ENCODE measurements at regions not wholly inside any gene's neighbourhood (a gene's known extent, or its start where the extent isn't known, plus 50 kb on each side); places are given as distances from the start of the nearest gene placed in this dataset.

GRCh38 chr14:105943973-105944602 is 417.7 kb downstream of the TMEM121 start:
- TF ChIP-seq RAD21 (IDR thresholded peaks at IDR 0.05) (no peak), EGR1 (IDR thresholded peaks at IDR 0.05; ENCODE audit: low read depth in 2 of 2) (no peak), HNF4G (IDR thresholded peaks at IDR 0.05) (no peak), SP1 (IDR thresholded peaks at IDR 0.05) (no peak), REST (IDR thresholded peaks at IDR 0.05) (peak; percentile 55), YY1 (IDR thresholded peaks at IDR 0.05) (no peak), GABPA (IDR thresholded peaks at IDR 0.05 in 1 of 2, conservative IDR thresholded peaks at IDR 0.05 in 1 of 2) (no peak), FOXA1 (IDR thresholded peaks at IDR 0.05) (no peak)
- TF ChIP-seq, protein P1, sequence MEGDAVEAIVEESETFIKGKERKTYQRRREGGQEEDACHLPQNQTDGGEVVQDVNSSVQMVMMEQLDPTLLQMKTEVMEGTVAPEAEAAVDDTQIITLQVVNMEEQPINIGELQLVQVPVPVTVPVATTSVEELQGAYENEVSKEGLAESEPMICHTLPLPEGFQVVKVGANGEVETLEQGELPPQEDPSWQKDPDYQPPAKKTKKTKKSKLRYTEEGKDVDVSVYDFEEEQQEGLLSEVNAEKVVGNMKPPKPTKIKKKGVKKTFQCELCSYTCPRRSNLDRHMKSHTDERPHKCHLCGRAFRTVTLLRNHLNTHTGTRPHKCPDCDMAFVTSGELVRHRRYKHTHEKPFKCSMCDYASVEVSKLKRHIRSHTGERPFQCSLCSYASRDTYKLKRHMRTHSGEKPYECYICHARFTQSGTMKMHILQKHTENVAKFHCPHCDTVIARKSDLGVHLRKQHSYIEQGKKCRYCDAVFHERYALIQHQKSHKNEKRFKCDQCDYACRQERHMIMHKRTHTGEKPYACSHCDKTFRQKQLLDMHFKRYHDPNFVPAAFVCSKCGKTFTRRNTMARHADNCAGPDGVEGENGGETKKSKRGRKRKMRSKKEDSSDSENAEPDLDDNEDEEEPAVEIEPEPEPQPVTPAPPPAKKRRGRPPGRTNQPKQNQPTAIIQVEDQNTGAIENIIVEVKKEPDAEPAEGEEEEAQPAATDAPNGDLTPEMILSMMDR (IDR thresholded peaks at IDR 0.05; ENCODE audit: low read depth, low read length, missing input control), result no peak
